GM10266 (cell line): ENCODE measurements at regions not wholly inside any gene's neighbourhood (a gene's known extent, or its start where the extent isn't known, plus 50 kb on each side); places are given as distances from the start of the nearest gene placed in this dataset.
"Not testable (repeated sequence)": the region's sequence is repeated elsewhere in the genome, so short reads cannot be mapped to it uniquely, and the experiment has no call there.

Experiments
- DNase-seq: peaks from one replicate; pipeline ENCODE4 v3.0.0; 2012; ENCODE audit errors: extremely low spot score
- TF ChIP-seq, protein P1 (sequence below): IDR thresholded peaks from 2 replicates; pipeline ENCODE4 v1.5.1; 2012; ENCODE audit warnings: mild to moderate bottlenecking, low read depth; ENCODE audit not compliant: control insufficient read depth, insufficient read depth; ENCODE audit errors: missing control alignments

DNA sequence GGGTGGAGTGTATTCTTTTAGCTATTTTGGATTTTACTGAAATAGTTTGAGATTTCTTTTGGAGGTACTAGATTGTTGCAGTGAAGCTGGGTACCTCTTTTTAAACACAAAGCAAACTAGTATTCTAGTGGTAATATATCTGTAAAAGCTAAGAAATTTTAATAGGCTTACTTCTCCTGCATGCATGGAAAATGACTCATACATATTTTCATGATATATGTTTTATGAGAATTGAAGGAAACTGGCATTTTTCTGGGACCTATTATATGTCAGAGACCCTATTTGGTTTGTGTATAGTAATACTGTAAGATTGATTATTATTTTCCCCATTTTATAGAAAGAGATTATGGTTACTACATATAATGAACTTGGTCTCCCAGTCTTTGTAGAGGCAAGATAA, 851.0 kb downstream of the DIPK2A start:
- DNase-seq, result no peak
- TF ChIP-seq, protein P1, sequence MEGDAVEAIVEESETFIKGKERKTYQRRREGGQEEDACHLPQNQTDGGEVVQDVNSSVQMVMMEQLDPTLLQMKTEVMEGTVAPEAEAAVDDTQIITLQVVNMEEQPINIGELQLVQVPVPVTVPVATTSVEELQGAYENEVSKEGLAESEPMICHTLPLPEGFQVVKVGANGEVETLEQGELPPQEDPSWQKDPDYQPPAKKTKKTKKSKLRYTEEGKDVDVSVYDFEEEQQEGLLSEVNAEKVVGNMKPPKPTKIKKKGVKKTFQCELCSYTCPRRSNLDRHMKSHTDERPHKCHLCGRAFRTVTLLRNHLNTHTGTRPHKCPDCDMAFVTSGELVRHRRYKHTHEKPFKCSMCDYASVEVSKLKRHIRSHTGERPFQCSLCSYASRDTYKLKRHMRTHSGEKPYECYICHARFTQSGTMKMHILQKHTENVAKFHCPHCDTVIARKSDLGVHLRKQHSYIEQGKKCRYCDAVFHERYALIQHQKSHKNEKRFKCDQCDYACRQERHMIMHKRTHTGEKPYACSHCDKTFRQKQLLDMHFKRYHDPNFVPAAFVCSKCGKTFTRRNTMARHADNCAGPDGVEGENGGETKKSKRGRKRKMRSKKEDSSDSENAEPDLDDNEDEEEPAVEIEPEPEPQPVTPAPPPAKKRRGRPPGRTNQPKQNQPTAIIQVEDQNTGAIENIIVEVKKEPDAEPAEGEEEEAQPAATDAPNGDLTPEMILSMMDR, result no peak

DNA sequence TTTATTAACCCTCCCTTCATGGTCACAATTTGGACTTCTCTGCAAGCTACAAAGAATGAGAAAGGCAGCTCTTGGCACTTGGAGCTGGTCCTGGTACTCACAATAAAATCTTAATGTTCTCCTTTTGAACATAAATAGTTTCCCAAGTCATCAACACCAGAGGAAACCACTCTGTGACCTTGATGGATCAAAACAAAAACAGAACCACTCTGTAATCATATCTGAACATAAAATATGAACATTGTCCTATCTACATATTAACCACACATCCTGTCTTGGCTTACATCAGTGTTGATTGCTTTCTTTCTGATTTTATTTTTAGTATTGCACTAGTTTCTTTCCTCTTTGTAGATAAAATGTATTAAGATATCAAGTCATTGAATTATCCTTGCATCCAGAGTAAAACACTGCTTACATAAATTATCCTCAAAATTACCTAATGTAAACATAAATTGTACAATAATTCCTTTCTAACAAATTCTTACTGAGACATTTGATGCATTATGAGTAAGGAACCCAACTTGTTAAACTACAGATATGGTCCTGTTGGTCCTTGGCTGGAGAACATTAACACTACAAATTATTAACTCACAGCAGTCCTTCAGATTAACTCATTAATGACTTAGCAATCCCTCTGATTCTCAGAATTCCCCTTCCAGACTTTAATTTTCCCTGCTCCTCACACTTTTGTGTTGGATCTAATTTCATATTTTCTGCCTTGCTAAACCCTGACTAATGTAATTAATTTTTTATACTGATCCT, 860.5 kb downstream of the DIPK2A start:
- TF ChIP-seq, protein P1, result no peak
- DNase-seq, result no peak

DNA sequence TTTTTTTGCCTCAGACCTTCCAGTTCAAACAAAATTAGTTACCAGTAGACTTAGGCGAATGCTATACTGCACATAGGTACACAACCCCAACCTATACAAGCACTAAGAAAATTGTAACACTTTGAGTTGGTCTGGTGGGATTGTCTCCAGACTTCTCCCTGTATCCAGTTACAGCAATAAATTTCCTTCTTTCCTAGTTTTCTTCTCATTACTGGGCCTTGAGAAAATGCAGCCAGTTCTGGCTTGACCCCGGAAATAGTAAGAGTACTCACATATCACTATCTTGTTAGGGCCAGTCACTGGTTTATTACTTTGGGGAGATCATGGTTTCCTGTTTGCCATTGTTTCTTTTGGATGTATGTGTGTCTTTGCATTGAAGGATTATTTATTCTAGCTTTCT, 868.4 kb downstream of the DIPK2A start:
- no peak for DNase-seq
- TF ChIP-seq, protein P1, result no peak

DNA sequence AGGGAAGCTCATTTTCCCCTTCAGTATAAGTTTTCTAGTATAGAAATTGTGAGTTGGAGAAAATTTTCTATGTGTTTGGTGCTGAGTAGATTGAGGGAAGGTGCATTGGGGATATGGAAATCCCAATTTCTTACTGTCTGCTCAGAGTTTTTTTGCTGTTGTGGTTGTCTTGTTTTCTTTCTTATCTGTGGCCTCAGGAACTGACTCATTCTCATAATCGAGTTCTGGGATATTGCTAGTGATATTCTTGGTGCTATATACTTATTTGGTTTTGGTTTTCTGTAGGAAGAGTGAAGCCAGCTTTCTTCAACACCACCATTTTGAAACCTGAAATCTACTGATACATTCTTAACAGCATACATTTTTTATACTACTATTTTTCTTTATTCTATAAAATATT, 869.2 kb downstream of the DIPK2A start:
- no peak for DNase-seq
- TF ChIP-seq, protein P1, result no peak

DNA sequence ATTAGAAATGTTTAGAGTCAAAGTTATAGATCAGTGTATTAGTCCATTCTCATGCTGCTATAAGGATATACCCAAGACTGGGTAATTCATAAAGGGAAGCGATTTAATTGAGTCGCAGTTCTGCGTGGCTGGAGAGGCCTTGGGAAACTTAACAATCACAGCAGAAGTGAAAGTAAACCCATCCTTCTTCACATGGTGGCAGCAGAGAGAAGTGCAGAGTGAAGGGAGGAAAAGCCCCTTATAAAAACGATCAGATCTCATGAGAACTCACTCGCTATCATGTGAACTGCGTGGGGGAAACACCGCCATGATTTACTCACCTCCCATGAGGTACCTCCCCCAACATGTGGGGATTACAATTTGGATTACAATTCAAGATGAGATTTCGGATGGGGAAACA, 871.5 kb downstream of the DIPK2A start:
- TF ChIP-seq, protein P1, result no peak
- DNase-seq, result no peak

DNA sequence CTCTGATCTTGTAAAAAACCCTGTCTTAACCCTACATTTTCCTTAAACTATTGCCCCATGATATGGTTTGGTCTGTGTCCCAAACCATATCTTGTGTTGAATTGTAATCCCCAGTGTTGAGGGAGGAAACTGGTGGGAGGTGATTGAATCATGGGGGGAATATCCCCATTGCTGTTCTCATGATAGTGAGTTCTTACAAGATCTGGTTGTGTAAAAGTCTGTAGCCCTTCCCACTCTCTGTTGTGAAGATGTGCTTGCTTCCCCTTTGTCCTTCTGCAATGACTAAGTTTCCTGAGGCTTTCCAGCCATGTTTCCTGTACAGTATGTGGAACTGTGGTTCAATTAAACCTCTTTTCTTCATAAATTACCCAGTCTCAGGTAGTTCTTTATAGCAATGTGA, 881.4 kb downstream of the DIPK2A start:
- DNase-seq, result no peak
- TF ChIP-seq, protein P1, result no peak

DNA sequence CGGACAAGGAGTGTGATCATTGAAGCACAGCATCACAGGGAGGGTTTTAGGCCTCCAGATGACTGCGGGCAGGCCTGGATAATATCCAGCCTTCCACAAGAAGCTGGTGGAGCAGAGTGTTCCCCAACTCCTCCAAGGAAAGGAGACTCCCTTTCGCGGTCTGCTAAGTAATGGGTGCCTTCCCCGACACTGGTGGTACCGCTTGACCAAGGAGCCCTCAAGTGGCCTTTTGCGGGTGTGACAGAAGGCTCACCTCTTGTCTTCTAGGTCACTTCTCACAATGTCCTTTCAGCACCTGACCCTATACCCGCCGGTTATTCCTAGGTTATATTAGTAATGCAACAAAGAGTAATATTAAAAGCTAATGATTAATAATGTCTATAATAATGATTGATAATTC, 882.4 kb downstream of the DIPK2A start:
- DNase-seq, result not testable (repeated sequence)

DNA sequence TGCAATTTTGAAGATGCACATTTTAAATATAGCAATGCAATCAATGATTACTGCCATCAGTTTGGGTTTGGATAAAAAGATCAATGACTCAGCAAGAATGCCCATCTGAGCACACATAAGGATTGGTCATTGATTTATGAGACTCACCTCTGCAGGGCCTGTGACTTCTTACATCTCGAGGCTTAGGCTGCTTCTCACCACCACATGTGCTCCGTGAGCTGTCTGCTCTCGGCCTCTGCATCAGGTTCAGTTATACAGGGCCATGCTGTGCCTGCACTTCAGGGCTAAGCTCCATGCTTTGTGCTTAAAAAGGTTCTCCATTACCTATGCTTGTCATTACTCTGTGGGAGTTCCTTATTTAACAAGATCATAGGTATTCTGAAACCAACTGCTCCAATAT, 887.5 kb downstream of the DIPK2A start:
- TF ChIP-seq, protein P1, result no peak
- DNase-seq, result no peak
